ENCODE measurements at regions not wholly inside any gene's neighbourhood (a gene's known extent, or its start where the extent isn't known, plus 50 kb on each side); places are given as distances from the start of the nearest gene placed in this dataset.

DNA sequence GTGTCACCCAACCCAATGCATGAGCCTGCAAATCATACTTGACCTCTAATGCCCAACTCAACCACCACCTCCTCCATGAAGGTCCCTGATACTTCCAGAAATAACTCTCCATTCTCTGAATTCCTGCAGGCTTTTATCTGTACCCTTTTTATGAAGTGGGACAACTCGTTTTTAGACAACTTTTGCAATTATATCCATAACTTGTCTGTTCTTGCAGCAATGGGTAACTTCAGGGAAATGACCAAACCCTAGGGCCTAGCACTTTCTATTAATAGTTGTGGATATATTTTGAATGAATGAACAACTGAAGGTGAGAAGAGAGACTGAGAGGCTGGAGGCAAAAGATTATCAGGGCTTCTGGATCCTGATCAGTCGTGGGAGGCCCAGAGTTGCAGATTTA is 236.6 kb upstream of the MOCS1 start:
- H3K4me3 Mint-ChIP-seq, result no peak overlapping the region
- H3K9me3 Mint-ChIP-seq, result no peaks in the 10 kb centered on the region
- 81 to 100% methylated on average over 1 to 2 of the region's 2 CpGs for WGBS, 2 experiments (ENCODE audit: insufficient coverage in 1 of 2, insufficient read length in 1 of 2)
- Histone ChIP-seq H3K9ac (ENCODE audit: extremely low read depth, low read length, poor library complexity, severe bottlenecking) (no peak overlapping the region), H3K4me3 (ENCODE audit: low read length) (no peak overlapping the region), H3K27ac (ENCODE audit: low read depth, low read length) (no peak overlapping the region), H3K4me1 (ENCODE audit: control insufficient read depth, insufficient read depth, low read length) (no peaks in the 10 kb centered on the region), H3K9me3 (ENCODE audit: control insufficient read depth, low read length) (no peaks in the 10 kb centered on the region), H3K27me3 (ENCODE audit: control insufficient read depth, insufficient read depth, low read length, poor library complexity, severe bottlenecking) (peaks cover 8% of the 10 kb centered on the region), H3K36me3 (ENCODE audit: control insufficient read depth, insufficient read depth, low read length) (no peaks in the 10 kb centered on the region)
- H3K27ac Mint-ChIP-seq, result no peak overlapping the region
- peaks cover 8% of the 10 kb centered on the region for H3K4me1 Mint-ChIP-seq
- TF ChIP-seq CTCF (conservative IDR thresholded peaks at IDR 0.05), result no peak
- H3K36me3 Mint-ChIP-seq (ENCODE audit: low read depth), result no peaks in the 10 kb centered on the region
- peaks cover 47% of the 10 kb centered on the region for H3K27me3 Mint-ChIP-seq (ENCODE audit: insufficient read depth)
- DNase-seq, result no peak

GRCh38 chr6:40169878-40170277 is 235.6 kb upstream of the MOCS1 start:
- DNase-seq, result peak; percentile 73
- Mint-ChIP-seq H3K4me3 (no peak overlapping the region), H3K36me3 (ENCODE audit: low read depth) (no peaks in the 10 kb centered on the region), H3K27ac (no peak overlapping the region), H3K9me3 (no peaks in the 10 kb centered on the region), H3K4me1 (peaks cover 8% of the 10 kb centered on the region), H3K27me3 (ENCODE audit: insufficient read depth) (peaks cover 50% of the 10 kb centered on the region)
- Histone ChIP-seq H3K27me3 (ENCODE audit: control insufficient read depth, insufficient read depth, low read length, poor library complexity, severe bottlenecking) (peaks cover 8% of the 10 kb centered on the region), H3K36me3 (ENCODE audit: control insufficient read depth, insufficient read depth, low read length) (no peaks in the 10 kb centered on the region), H3K27ac (ENCODE audit: low read depth, low read length) (no peak overlapping the region), H3K9me3 (ENCODE audit: control insufficient read depth, low read length) (no peaks in the 10 kb centered on the region), H3K4me1 (ENCODE audit: control insufficient read depth, insufficient read depth, low read length) (no peaks in the 10 kb centered on the region), H3K4me3 (ENCODE audit: low read length) (no peak overlapping the region), H3K9ac (ENCODE audit: extremely low read depth, low read length, poor library complexity, severe bottlenecking) (no peak overlapping the region)
- WGBS, 2 experiments (ENCODE audit: insufficient coverage in 1 of 2, insufficient read length in 1 of 2), result 64 to 73% methylated on average over 4 to 7 of the region's 7 CpGs
- no peak for TF ChIP-seq CTCF (conservative IDR thresholded peaks at IDR 0.05)

- Histone ChIP-seq H3K9ac (ENCODE audit: extremely low read depth, low read length, poor library complexity, severe bottlenecking) (no peak overlapping the region), H3K36me3 (ENCODE audit: control insufficient read depth, insufficient read depth, low read length) (no peaks in the 10 kb centered on the region), H3K4me1 (ENCODE audit: control insufficient read depth, insufficient read depth, low read length) (no peaks in the 10 kb centered on the region), H3K27me3 (ENCODE audit: control insufficient read depth, insufficient read depth, low read length, poor library complexity, severe bottlenecking) (peaks cover 4% of the 10 kb centered on the region), H3K4me3 (ENCODE audit: low read length) (no peak overlapping the region), H3K9me3 (ENCODE audit: control insufficient read depth, low read length) (no peaks in the 10 kb centered on the region), H3K27ac (ENCODE audit: low read depth, low read length) (no peak overlapping the region)
- DNase-seq, result no peak
- H3K27me3 Mint-ChIP-seq (ENCODE audit: insufficient read depth), result peaks cover 44% of the 10 kb centered on the region
- peaks cover 8% of the 10 kb centered on the region for H3K4me1 Mint-ChIP-seq
- TF ChIP-seq CTCF (conservative IDR thresholded peaks at IDR 0.05), result no peak
- no peaks in the 10 kb centered on the region for H3K9me3 Mint-ChIP-seq
- no peaks in the 10 kb centered on the region for H3K36me3 Mint-ChIP-seq (ENCODE audit: low read depth)
- H3K27ac Mint-ChIP-seq, result no peak overlapping the region
- no peak overlapping the region for H3K4me3 Mint-ChIP-seq
These were observed 232.7 kb upstream of the MOCS1 start for GRCh38 chr6:40166963-40167362.

Data from endodermal cell (in vitro differentiated cells).